Cardiac muscle cell (in vitro differentiated cells and primary cell): ENCODE measurements at regions not wholly inside any gene's neighbourhood (a gene's known extent, or its start where the extent isn't known, plus 50 kb on each side); places are given as distances from the start of the nearest gene placed in this dataset.

Experiments used
- DNase-seq, 2 donors: peaks; one replicate each; pipeline versions ENCODE4 v3.0.0 to v3.0.0-alpha.2; 2010 to 2017; ENCODE audit warnings: low read depth in 1 of 2, low spot score in 1 of 2
- H3K27ac ChIP-seq: fragments of 200-600 bp; sonication (generic); 2 replicates; pipeline ENCODE4 v1.5.1; 2016
- H3K27me3 ChIP-seq: fragments of 200-600 bp; sonication (generic); 2 replicates; pipeline ENCODE4 v1.6.0; 2016; ENCODE audit warnings: control low read depth
- H3K36me3 ChIP-seq: fragments of 200-600 bp; sonication (generic); 2 replicates; pipeline ENCODE4 v1.5.1; 2016; ENCODE audit warnings: control low read depth
- H3K4me1 ChIP-seq: fragments of 200-600 bp; sonication (generic); 2 replicates; pipeline ENCODE4 v1.8.1; 2017; ENCODE audit warnings: low read depth, mild to moderate bottlenecking, mixed run types
- H3K4me3 ChIP-seq: fragments of 200-600 bp; sonication (generic); 2 replicates; pipeline ENCODE4 v1.5.1; 2016; ENCODE audit warnings: mild to moderate bottlenecking
- H3K9me3 ChIP-seq: fragments of 200-600 bp; sonication (generic); 2 replicates; pipeline ENCODE4 v1.5.1; 2017; ENCODE audit warnings: low read depth, mild to moderate bottlenecking, control low read depth
- CTCF ChIP-seq: IDR thresholded peaks from 2 replicates; pipeline ENCODE4 v1.5.1; 2012; ENCODE audit warnings: low read depth, mild to moderate bottlenecking, low read length

- Histone ChIP-seq H3K4me1 (no peaks in the 10 kb centered on the region), H3K27ac (no peak overlapping the region), H3K36me3 (no peaks in the 10 kb centered on the region), H3K4me3 (no peak overlapping the region), H3K9me3 (no peaks in the 10 kb centered on the region), H3K27me3 (no peaks in the 10 kb centered on the region)
- no peak for TF ChIP-seq CTCF
- no peak for DNase-seq
Measured at GRCh38 chr1:55358581-55358980, 143.4 kb upstream of the USP24 start.

- no peak for DNase-seq
- H3K4me3 ChIP-seq = no peak overlapping the region
- H3K4me1 ChIP-seq = no peaks in the 10 kb centered on the region
- TF ChIP-seq CTCF = no peak
- no peaks in the 10 kb centered on the region for H3K36me3 ChIP-seq
- no peaks in the 10 kb centered on the region for H3K27me3 ChIP-seq
- no peak overlapping the region for H3K27ac ChIP-seq
- no peaks in the 10 kb centered on the region for H3K9me3 ChIP-seq
Measured at GRCh38 chr1:55355549-55355948, 140.4 kb upstream of the USP24 start.

GRCh38 chr1:55353707-55354620, 138.8 kb upstream of the USP24 start:
- Histone ChIP-seq H3K27me3 (no peaks in the 10 kb centered on the region), H3K36me3 (no peaks in the 10 kb centered on the region), H3K27ac (no peak overlapping the region), H3K4me1 (no peaks in the 10 kb centered on the region), H3K4me3 (no peak overlapping the region), H3K9me3 (no peaks in the 10 kb centered on the region)
- no peak for TF ChIP-seq CTCF
- DNase-seq = peak in 1 of 2 donors; percentile 5

GRCh38 chr1:55352811-55353180, 137.6 kb upstream of the USP24 start:
- no peak overlapping the region for H3K4me3 ChIP-seq
- no peaks in the 10 kb centered on the region for H3K36me3 ChIP-seq
- no peaks in the 10 kb centered on the region for H3K9me3 ChIP-seq
- H3K27me3 ChIP-seq = no peaks in the 10 kb centered on the region
- DNase-seq = no peak
- no peak for TF ChIP-seq CTCF
- no peak overlapping the region for H3K27ac ChIP-seq
- H3K4me1 ChIP-seq = no peaks in the 10 kb centered on the region

GRCh38 chr1:55352080-55352810, 137.1 kb upstream of the USP24 start:
- no peak overlapping the region for H3K4me3 ChIP-seq
- TF ChIP-seq CTCF = no peak
- H3K27ac ChIP-seq = no peak overlapping the region
- no peaks in the 10 kb centered on the region for H3K36me3 ChIP-seq
- no peak for DNase-seq
- no peaks in the 10 kb centered on the region for H3K4me1 ChIP-seq
- no peaks in the 10 kb centered on the region for H3K27me3 ChIP-seq
- no peaks in the 10 kb centered on the region for H3K9me3 ChIP-seq
